Mucosa of descending colon (tissue), 3 donors: ENCODE measurements at regions not wholly inside any gene's neighbourhood (a gene's known extent, or its start where the extent isn't known, plus 50 kb on each side); places are given as distances from the start of the nearest gene placed in this dataset.

Experiments
- ATAC-seq: fragments of 200-7000 bp; cut with Tn5 transposase; one replicate; pipeline ENCODE4 v1.9.1; 2020; ENCODE audit warnings: mild to moderate bottlenecking, moderate library complexity
- DNase-seq, 3 donors: peaks; one replicate each; pipeline ENCODE4 v3.0.0-alpha.2; 2020
- H3K36me3 ChIP-seq: fragments of 200-600 bp; one replicate; pipeline ENCODE4 v1.8.0; 2021; ENCODE audit warnings: low read depth, mild to moderate bottlenecking
- H3K4me1 ChIP-seq: fragments of 200-600 bp; one replicate; pipeline ENCODE4 v1.8.0; 2021; ENCODE audit warnings: low read depth, mild to moderate bottlenecking
- H3K4me3 ChIP-seq: fragments of 200-600 bp; one replicate; pipeline ENCODE4 v1.8.0; 2021; ENCODE audit warnings: mild to moderate bottlenecking
- H3K9me3 ChIP-seq: fragments of 200-600 bp; one replicate; pipeline ENCODE4 v1.8.0; 2021; ENCODE audit warnings: mild to moderate bottlenecking
- CTCF ChIP-seq: fragments of 200-600 bp; IDR thresholded peaks from one replicate; pipeline ENCODE4 v1.8.0; 2022; ENCODE audit warnings: antibody characterized with exemption, mild to moderate bottlenecking
- intact Hi-C, 2 donors: fragments of 100-400 bp; cut with DNase I in 1 of 2; cut with micrococcal nuclease in 1 of 2; formaldehyde crosslinking; loops; one replicate each; pipeline versions ENCODE4 v1.11.0 to v1.11.1; 2022; cut with DNase I, micrococcal nuclease
- donor health status: DM: no; HTN: no; CAD: no; lungs with moderate emphysema.
- donor health status: DM: no; HTN: no; CAD: no.
- donor health status: DM: no; HTN: yes; CAD: no.

GRCh38 chr5:105684799-105685198 is 1985.9 kb downstream of the EFNA5 start:
- no peak overlapping the region for H3K4me3 ChIP-seq
- ATAC-seq (no peak), DNase-seq (no peak)
- H3K36me3 ChIP-seq: no peaks in the 10 kb centered on the region
- intact Hi-C loops: no loop called here
- H3K9me3 ChIP-seq: no peaks in the 10 kb centered on the region
- H3K4me1 ChIP-seq: no peaks in the 10 kb centered on the region
- no peak for TF ChIP-seq CTCF

GRCh38 chr5:105680858-105681475 is 1989.8 kb downstream of the EFNA5 start:
- DNase-seq (no peak), ATAC-seq (no peak)
- no peak overlapping the region for H3K4me3 ChIP-seq
- TF ChIP-seq CTCF: no peak
- H3K4me1 ChIP-seq: no peaks in the 10 kb centered on the region
- intact Hi-C loops: no loop called here
- no peaks in the 10 kb centered on the region for H3K36me3 ChIP-seq
- H3K9me3 ChIP-seq: no peaks in the 10 kb centered on the region

GRCh38 chr5:105677291-105677690 is 1993.4 kb downstream of the EFNA5 start:
- Histone ChIP-seq H3K9me3 (no peaks in the 10 kb centered on the region), H3K4me1 (no peaks in the 10 kb centered on the region), H3K36me3 (no peaks in the 10 kb centered on the region), H3K4me3 (no peak overlapping the region)
- DNase-seq: no peak
- no peak for TF ChIP-seq CTCF
- no peak for ATAC-seq
- intact Hi-C loops: no loop called here

- DNase-seq: no peak
- intact Hi-C loops: no loop called here
- Histone ChIP-seq H3K9me3 (no peaks in the 10 kb centered on the region), H3K4me3 (no peak overlapping the region), H3K36me3 (no peaks in the 10 kb centered on the region), H3K4me1 (no peaks in the 10 kb centered on the region)
- ATAC-seq: no peak
- no peak for TF ChIP-seq CTCF
These were observed 2000.1 kb downstream of the EFNA5 start for GRCh38 chr5:105670596-105670995.

- intact Hi-C loops: no loop called here
These were observed 2007.1 kb downstream of the EFNA5 start for GRCh38 chr5:105663671-105664070.

More at GRCh38 chr5:105663671-105664070, 2007.1 kb downstream of the EFNA5 start:
- Histone ChIP-seq H3K9me3 (no peaks in the 10 kb centered on the region), H3K4me1 (no peaks in the 10 kb centered on the region), H3K36me3 (no peaks in the 10 kb centered on the region), H3K4me3 (no peak overlapping the region)
- ATAC-seq (no peak), DNase-seq (no peak)
- TF ChIP-seq CTCF: no peak
